Endothelial cell of umbilical vein (primary cell): ENCODE measurements at regions not wholly inside any gene's neighbourhood (a gene's known extent, or its start where the extent isn't known, plus 50 kb on each side); places are given as distances from the start of the nearest gene placed in this dataset.

Source experiments
- BruUV-seq: library from RNA; stranded (reverse); fragments of 400-500 nt; replicated peaks from 2 replicates; lab custom pipeline; 2021; lab: Mats Ljungman, UMichigan
- CTCF ChIA-PET: fragments of 300-600, 350-600 bp; sonication (Branson Sonifier 250); formaldehyde crosslinking; loops from one replicate; lab custom pipeline; 2021; ENCODE audit warnings: antibody characterized with exemption, inconsistent platforms; lab: Charles Lee
- POLR2A ChIA-PET: fragments of 300-600, 350-600 bp; sonication (Branson Sonifier 250); formaldehyde crosslinking; loops from one replicate; lab custom pipeline; 2021; ENCODE audit warnings: antibody characterized with exemption, inconsistent platforms; lab: Charles Lee
- DNase-seq: peaks from one replicate; pipeline ENCODE4 v3.0.0-alpha.2; 2011; ENCODE audit warnings: low read depth, low spot score
- FAIRE-seq: peaks from 2 replicates; lab custom pipeline; 2011; peaks lifted over from hg19 to GRCh38; lab: Jason Lieb, UNC
- H2AFZ ChIP-seq: 2 replicates; pipeline ENCODE4 v1.6.0; 2012; ENCODE audit warnings: low read depth, low read length, control low read depth, inconsistent platforms
- H3K27ac ChIP-seq: 2 replicates; pipeline ENCODE4 v1.5.1; 2011; ENCODE audit warnings: low read depth, mild to moderate bottlenecking, control low read depth, low read length, moderate library complexity; ENCODE audit not compliant: insufficient read depth
- H3K27me3 ChIP-seq, 2 experiments: 2 replicates each; pipeline versions ENCODE4 v1.6.0 to v1.6.1; 2011; ENCODE audit warnings: low read length in 2 of 2, mixed read lengths in 1 of 2; ENCODE audit not compliant: control insufficient read depth in 2 of 2, insufficient read depth in 2 of 2
- H3K36me3 ChIP-seq, 2 experiments: 2 replicates in 1 of 2; 3 replicates in 1 of 2; pipeline ENCODE4 v1.5.1; 2011; ENCODE audit warnings: low read length in 2 of 2, mild to moderate bottlenecking in 1 of 2, moderate library complexity in 1 of 2; ENCODE audit not compliant: control insufficient read depth in 2 of 2, insufficient read depth in 2 of 2; ENCODE audit errors: extremely low read depth in 1 of 2
- H3K4me1 ChIP-seq: 3 replicates; pipeline ENCODE4 v1.5.1; 2011; ENCODE audit warnings: mild to moderate bottlenecking, low read length; ENCODE audit not compliant: control insufficient read depth, insufficient read depth; ENCODE audit errors: extremely low read depth
- H3K4me2 ChIP-seq: 2 replicates; pipeline ENCODE4 v1.6.1; 2011; ENCODE audit warnings: low read length, control low read depth, mixed read lengths; ENCODE audit not compliant: insufficient read depth
- H3K4me3 ChIP-seq, 3 experiments: fragments of 200-600 bp in 1 of 3; sonication (generic), shearing (Covaris generic) in 1 of 3; replicated peaks in 1 of 3; 2 replicates each; pipeline ENCODE4 v1.5.1; 2011 to 2016; ENCODE audit warnings: control low read depth in 3 of 3, low read length in 3 of 3, mild to moderate bottlenecking in 2 of 3, inconsistent platforms in 1 of 3, low read depth in 1 of 3, moderate library complexity in 1 of 3; ENCODE audit not compliant: insufficient read depth in 1 of 3
- H3K79me2 ChIP-seq: 2 replicates; pipeline ENCODE4 v1.6.0; 2012; ENCODE audit warnings: low read length, inconsistent platforms; ENCODE audit not compliant: control insufficient read depth, insufficient read depth
- H3K9ac ChIP-seq: replicated peaks from 2 replicates; pipeline ENCODE3; 2011; ENCODE audit warnings: low read length, control low read depth; ENCODE audit not compliant: insufficient read depth; ENCODE audit errors: extremely low read depth
- H3K9me1 ChIP-seq: replicated peaks from 3 replicates; pipeline ENCODE4 v1.6.0; 2011; ENCODE audit warnings: mild to moderate bottlenecking, low read length; ENCODE audit not compliant: control insufficient read depth, insufficient read depth; ENCODE audit errors: extremely low read depth
- H3K9me3 ChIP-seq: replicated peaks from 2 replicates; pipeline ENCODE4 v1.5.1; 2012; ENCODE audit warnings: low read length, inconsistent platforms; ENCODE audit not compliant: control insufficient read depth, insufficient read depth
- H4K20me1 ChIP-seq: replicated peaks from 2 replicates; pipeline ENCODE3; 2011; ENCODE audit warnings: mild to moderate bottlenecking, low read length; ENCODE audit not compliant: control insufficient read depth, insufficient read depth; ENCODE audit errors: extremely low read depth
- EZH2 ChIP-seq: IDR thresholded peaks from 2 replicates; pipeline ENCODE4 v1.6.1; 2012; ENCODE audit warnings: borderline replicate concordance, low read depth, mild to moderate bottlenecking, moderate library complexity, low read length, inconsistent platforms; ENCODE audit not compliant: severe bottlenecking
- FOS ChIP-seq: IDR thresholded peaks from 2 replicates; pipeline ENCODE4 v1.6.1; 2011; ENCODE audit warnings: mild to moderate bottlenecking, low read length, moderate library complexity, borderline replicate concordance; ENCODE audit not compliant: insufficient read depth
- MYC ChIP-seq: IDR thresholded peaks from one replicate; pipeline ENCODE4 v1.6.1; 2011; ENCODE audit warnings: mild to moderate bottlenecking, low read depth, low read length
- POLR2AphosphoS5 ChIP-seq: IDR thresholded peaks from 2 replicates; pipeline ENCODE4 v1.6.1; 2012; ENCODE audit warnings: low read depth, mild to moderate bottlenecking, control low read depth, low read length, moderate library complexity; ENCODE audit not compliant: insufficient read depth
- dilution Hi-C: fragments of 300-500 bp; cut with MboI; formaldehyde crosslinking; loops from one replicate; pipeline ENCODE4 v1.15.0; 2019; ENCODE audit warnings: low sequenced_read_pairs; ENCODE audit not compliant: extremely low pct_ligation_motif_present
- intact Hi-C: fragments of 100-400 bp; cut with micrococcal nuclease; formaldehyde crosslinking; loops from one replicate; pipeline ENCODE4 v1.10.0; 2022
- TF ChIP-seq, protein P1 (sequence below), 2 donors: IDR thresholded peaks; 1 replicate in 1 of 2; 2 replicates in 1 of 2; pipeline ENCODE4 v1.5.1; 2011; ENCODE audit warnings: low read length in 2 of 2, mild to moderate bottlenecking in 2 of 2, moderate library complexity in 2 of 2, control low read depth in 1 of 2, inconsistent platforms in 1 of 2, low read depth in 1 of 2; ENCODE audit not compliant: insufficient read depth in 1 of 2; ENCODE audit errors: extremely low read depth in 1 of 2
- TF ChIP-seq, protein P2 (sequence below): IDR thresholded peaks from 2 replicates; pipeline ENCODE4 v1.6.1; 2011; ENCODE audit not compliant: insufficient read depth, insufficient read length

- no peak overlapping the region for H2AFZ ChIP-seq
- DNase-seq, result no peak
- H3K4me2 ChIP-seq, result no peak overlapping the region
- no peaks in the 10 kb centered on the region for H3K9me1 ChIP-seq
- no peaks in the 10 kb centered on the region for H4K20me1 ChIP-seq
- dilution Hi-C loops (no loop called here), intact Hi-C loops (no loop called here)
- no peaks in the 10 kb centered on the region for H3K9me3 ChIP-seq
- FAIRE-seq, result no peak
- BruUV-seq, result no TSS peak
- H3K36me3 ChIP-seq, result no peaks in the 10 kb centered on the region
- H3K27me3 ChIP-seq, result no peaks in the 10 kb centered on the region
- no peak overlapping the region for H3K9ac ChIP-seq
- H3K4me1 ChIP-seq, result no peaks in the 10 kb centered on the region
- TF ChIP-seq, protein P1, sequence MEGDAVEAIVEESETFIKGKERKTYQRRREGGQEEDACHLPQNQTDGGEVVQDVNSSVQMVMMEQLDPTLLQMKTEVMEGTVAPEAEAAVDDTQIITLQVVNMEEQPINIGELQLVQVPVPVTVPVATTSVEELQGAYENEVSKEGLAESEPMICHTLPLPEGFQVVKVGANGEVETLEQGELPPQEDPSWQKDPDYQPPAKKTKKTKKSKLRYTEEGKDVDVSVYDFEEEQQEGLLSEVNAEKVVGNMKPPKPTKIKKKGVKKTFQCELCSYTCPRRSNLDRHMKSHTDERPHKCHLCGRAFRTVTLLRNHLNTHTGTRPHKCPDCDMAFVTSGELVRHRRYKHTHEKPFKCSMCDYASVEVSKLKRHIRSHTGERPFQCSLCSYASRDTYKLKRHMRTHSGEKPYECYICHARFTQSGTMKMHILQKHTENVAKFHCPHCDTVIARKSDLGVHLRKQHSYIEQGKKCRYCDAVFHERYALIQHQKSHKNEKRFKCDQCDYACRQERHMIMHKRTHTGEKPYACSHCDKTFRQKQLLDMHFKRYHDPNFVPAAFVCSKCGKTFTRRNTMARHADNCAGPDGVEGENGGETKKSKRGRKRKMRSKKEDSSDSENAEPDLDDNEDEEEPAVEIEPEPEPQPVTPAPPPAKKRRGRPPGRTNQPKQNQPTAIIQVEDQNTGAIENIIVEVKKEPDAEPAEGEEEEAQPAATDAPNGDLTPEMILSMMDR (IDR thresholded peaks at IDR 0.05; ENCODE audit: extremely low read depth in 1 of 2, insufficient read depth in 1 of 2, low read depth in 1 of 2, low read length in 2 of 2), result no peak
- no peak for TF ChIP-seq FOS
- no peak for TF ChIP-seq POLR2AphosphoS5
- TF ChIP-seq, protein P2, sequence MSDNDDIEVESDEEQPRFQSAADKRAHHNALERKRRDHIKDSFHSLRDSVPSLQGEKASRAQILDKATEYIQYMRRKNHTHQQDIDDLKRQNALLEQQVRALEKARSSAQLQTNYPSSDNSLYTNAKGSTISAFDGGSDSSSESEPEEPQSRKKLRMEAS, result no peak
- TF ChIP-seq EZH2, result no peak
- no peak for TF ChIP-seq MYC
- no peaks in the 10 kb centered on the region for H3K79me2 ChIP-seq
- POLR2A ChIA-PET, result no interaction called here
- no peak overlapping the region for H3K4me3 ChIP-seq
- CTCF ChIA-PET, result no interaction called here
- no peak overlapping the region for H3K27ac ChIP-seq
Observed at GRCh38 chr7:52682993-52683392, 352.4 kb upstream of the POM121L12 start.
